DOHH2 (cell line): ENCODE measurements at regions not wholly inside any gene's neighbourhood (a gene's known extent, or its start where the extent isn't known, plus 50 kb on each side); places are given as distances from the start of the nearest gene placed in this dataset.
A peak's percentile ranks its signal among the peaks of the same experiment; 100 is the strongest.

Experiments
- H3F3A ChIP-seq: fragments of 200-600 bp; sonication (generic), shearing (Covaris generic); 2 replicates; pipeline ENCODE4 v1.6.0; 2016; ENCODE audit warnings: antibody characterized with exemption, mild to moderate bottlenecking; ENCODE audit not compliant: control insufficient read depth, insufficient read depth
- H3K27ac ChIP-seq: fragments of 200-600 bp; sonication (generic); 2 replicates; pipeline ENCODE4 v1.5.1; 2014; ENCODE audit warnings: low read depth, mild to moderate bottlenecking, low read length, moderate library complexity
- H3K27me3 ChIP-seq: fragments of 200-600 bp; sonication (generic); 2 replicates; pipeline ENCODE4 v1.6.1; 2014; ENCODE audit warnings: mild to moderate bottlenecking, low read length, mixed read lengths; ENCODE audit not compliant: control insufficient read depth
- H3K36me3 ChIP-seq: fragments of 200-600 bp; sonication (generic); 2 replicates; pipeline ENCODE4 v1.6.1; 2014; ENCODE audit warnings: mild to moderate bottlenecking, low read length, moderate library complexity, mixed read lengths; ENCODE audit not compliant: control insufficient read depth
- H3K4me1 ChIP-seq: fragments of 200-600 bp; sonication (generic); 2 replicates; pipeline ENCODE4 v1.6.1; 2014; ENCODE audit warnings: mild to moderate bottlenecking, low read length, mixed read lengths; ENCODE audit not compliant: control insufficient read depth
- H3K4me2 ChIP-seq: fragments of 200-600 bp; sonication (generic); 2 replicates; pipeline ENCODE4 v1.6.0; 2014; ENCODE audit warnings: mild to moderate bottlenecking, low read length, moderate library complexity
- H3K4me3 ChIP-seq: fragments of 200-600 bp; sonication (generic); 2 replicates; pipeline ENCODE4 v1.5.1; 2014; ENCODE audit warnings: mild to moderate bottlenecking, low read length, mixed read lengths
- H3K79me2 ChIP-seq: fragments of 200-600 bp; sonication (generic); 2 replicates; pipeline ENCODE4 v1.6.1; 2014; ENCODE audit warnings: mild to moderate bottlenecking, low read length, mixed read lengths; ENCODE audit not compliant: control insufficient read depth
- H3K9me2 ChIP-seq: fragments of 200-600 bp; sonication (generic); replicated peaks from 2 replicates; pipeline ENCODE4 v1.6.1; 2014; ENCODE audit warnings: mild to moderate bottlenecking, low read length, mixed read lengths; ENCODE audit not compliant: control insufficient read depth
- H3K9me3 ChIP-seq: fragments of 200-600 bp; sonication (generic); 2 replicates; pipeline ENCODE4 v1.6.1; 2014; ENCODE audit warnings: antibody characterized with exemption, low read length, mixed read lengths; ENCODE audit not compliant: control insufficient read depth, insufficient read depth
- H4K20me1 ChIP-seq: fragments of 200-600 bp; sonication (generic); 2 replicates; pipeline ENCODE4 v1.6.0; 2014; ENCODE audit warnings: low read depth, mild to moderate bottlenecking, antibody characterized with exemption, low read length, moderate library complexity; ENCODE audit not compliant: control insufficient read depth, insufficient read depth
- EZH2phosphoT487 ChIP-seq: fragments of 200-600 bp; sonication (generic); IDR thresholded peaks from 2 replicates; pipeline ENCODE4 v1.6.1; 2017; ENCODE audit warnings: borderline replicate concordance, mild to moderate bottlenecking, antibody characterized with exemption, low read length, moderate library complexity, mixed read lengths
- TF ChIP-seq, protein P1 (sequence below): fragments of 200-600 bp; sonication (generic); IDR thresholded peaks from one replicate; pipeline ENCODE4 v1.5.1; 2014; ENCODE audit warnings: antibody characterized with exemption, mild to moderate bottlenecking, low read depth, low read length; ENCODE audit not compliant: poor library complexity, severe bottlenecking

DNA sequence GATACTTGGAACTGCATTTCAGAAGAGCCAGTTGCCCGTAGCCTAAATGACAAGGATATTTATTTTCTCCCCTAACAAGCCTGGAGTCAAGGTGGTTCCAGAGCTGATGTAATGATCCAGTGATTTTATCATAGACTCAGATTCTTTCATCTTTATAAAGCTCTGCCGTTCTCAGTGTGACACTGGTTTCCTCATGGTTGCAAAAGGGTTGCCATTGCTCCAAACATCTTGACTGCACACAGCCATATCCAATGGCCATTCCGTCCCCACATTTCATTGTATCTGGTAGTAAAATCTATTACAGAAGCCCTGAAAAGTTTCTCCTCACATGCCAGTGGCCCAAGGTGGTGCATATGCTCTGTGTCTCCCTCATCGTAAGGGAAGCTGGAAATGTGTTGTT lies 63.1 kb upstream of the SDK2 start:
- H3K4me3 ChIP-seq: no peak overlapping the region
- no peaks in the 10 kb centered on the region for H3K9me2 ChIP-seq
- H3K36me3 ChIP-seq: no peaks in the 10 kb centered on the region
- H3K9me3 ChIP-seq: no peaks in the 10 kb centered on the region
- H3K27me3 ChIP-seq: peaks cover 7% of the 10 kb centered on the region
- H3K27ac ChIP-seq: no peak overlapping the region
- H3K4me2 ChIP-seq: no peak overlapping the region
- no peaks in the 10 kb centered on the region for H3F3A ChIP-seq
- H3K79me2 ChIP-seq: no peaks in the 10 kb centered on the region
- no peaks in the 10 kb centered on the region for H4K20me1 ChIP-seq
- peaks cover 22% of the 10 kb centered on the region for H3K4me1 ChIP-seq
- TF ChIP-seq, protein P1, sequence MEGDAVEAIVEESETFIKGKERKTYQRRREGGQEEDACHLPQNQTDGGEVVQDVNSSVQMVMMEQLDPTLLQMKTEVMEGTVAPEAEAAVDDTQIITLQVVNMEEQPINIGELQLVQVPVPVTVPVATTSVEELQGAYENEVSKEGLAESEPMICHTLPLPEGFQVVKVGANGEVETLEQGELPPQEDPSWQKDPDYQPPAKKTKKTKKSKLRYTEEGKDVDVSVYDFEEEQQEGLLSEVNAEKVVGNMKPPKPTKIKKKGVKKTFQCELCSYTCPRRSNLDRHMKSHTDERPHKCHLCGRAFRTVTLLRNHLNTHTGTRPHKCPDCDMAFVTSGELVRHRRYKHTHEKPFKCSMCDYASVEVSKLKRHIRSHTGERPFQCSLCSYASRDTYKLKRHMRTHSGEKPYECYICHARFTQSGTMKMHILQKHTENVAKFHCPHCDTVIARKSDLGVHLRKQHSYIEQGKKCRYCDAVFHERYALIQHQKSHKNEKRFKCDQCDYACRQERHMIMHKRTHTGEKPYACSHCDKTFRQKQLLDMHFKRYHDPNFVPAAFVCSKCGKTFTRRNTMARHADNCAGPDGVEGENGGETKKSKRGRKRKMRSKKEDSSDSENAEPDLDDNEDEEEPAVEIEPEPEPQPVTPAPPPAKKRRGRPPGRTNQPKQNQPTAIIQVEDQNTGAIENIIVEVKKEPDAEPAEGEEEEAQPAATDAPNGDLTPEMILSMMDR: no peak
- no peak for TF ChIP-seq EZH2phosphoT487

DNA sequence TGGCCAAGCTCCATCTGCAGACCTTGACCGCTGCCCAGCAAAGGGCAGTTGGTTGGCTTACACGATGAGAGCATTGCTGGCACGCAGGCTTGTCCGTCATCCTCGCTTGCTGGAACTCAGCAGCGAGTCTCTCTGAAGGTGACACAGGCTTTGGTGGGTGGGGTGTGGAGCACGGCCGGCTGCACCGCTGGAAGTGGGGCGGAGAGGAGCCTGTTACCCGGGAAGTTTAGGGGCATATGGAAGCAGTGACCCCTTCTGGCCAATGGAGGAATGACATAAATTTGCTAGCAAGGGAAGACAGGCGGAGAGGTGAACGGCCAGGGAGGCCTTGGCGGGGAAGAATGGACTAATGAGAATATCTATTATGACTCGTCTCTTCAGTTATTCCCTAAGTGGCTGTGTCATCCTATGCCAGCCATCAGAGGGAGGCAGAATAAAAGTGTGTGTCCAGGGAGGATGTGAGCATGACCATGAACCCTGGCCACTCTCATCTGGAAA lies 65.9 kb upstream of the SDK2 start:
- peak overlapping the region; percentile 86; the same call in 1 of the 2 replicates for H3K4me2 ChIP-seq
- H3F3A ChIP-seq: no peaks in the 10 kb centered on the region
- H4K20me1 ChIP-seq: no peaks in the 10 kb centered on the region
- no peaks in the 10 kb centered on the region for H3K36me3 ChIP-seq
- TF ChIP-seq, protein P1: peak; percentile 91
- TF ChIP-seq EZH2phosphoT487: no peak
- H3K4me3 ChIP-seq: peak overlapping the region; percentile 64
- peaks cover 5% of the 10 kb centered on the region for H3K27me3 ChIP-seq
- peaks cover 24% of the 10 kb centered on the region for H3K4me1 ChIP-seq
- no peak overlapping the region for H3K27ac ChIP-seq
- no peaks in the 10 kb centered on the region for H3K79me2 ChIP-seq
- H3K9me3 ChIP-seq: no peaks in the 10 kb centered on the region
- no peaks in the 10 kb centered on the region for H3K9me2 ChIP-seq

DNA sequence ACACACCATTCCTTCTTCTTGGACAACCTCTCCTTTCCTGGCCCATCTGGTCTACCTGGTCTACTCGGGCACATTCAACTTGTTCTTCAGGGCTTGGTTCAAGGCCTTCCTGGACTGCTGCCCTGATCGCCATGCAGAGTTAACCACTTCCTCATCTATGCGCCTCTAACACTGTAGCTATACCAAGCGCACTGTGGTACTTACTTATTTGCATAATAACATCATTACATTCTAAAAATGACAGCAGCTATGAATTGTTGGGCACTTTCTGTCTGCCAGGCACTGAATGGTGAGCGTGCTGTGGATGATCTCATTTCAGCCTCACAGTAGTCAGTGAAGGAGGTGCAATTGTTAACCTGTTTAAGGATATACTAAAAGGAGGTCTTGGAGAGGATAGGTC lies 66.9 kb upstream of the SDK2 start:
- Histone ChIP-seq H3K9me3 (no peaks in the 10 kb centered on the region), H3F3A (no peaks in the 10 kb centered on the region), H4K20me1 (no peaks in the 10 kb centered on the region), H3K27me3 (peaks cover 5% of the 10 kb centered on the region), H3K79me2 (no peaks in the 10 kb centered on the region), H3K9me2 (no peaks in the 10 kb centered on the region), H3K36me3 (no peaks in the 10 kb centered on the region), H3K4me2 (peak overlapping the region; percentile 86), H3K4me3 (peak overlapping the region; percentile 64), H3K4me1 (peaks cover 31% of the 10 kb centered on the region), H3K27ac (peak overlapping the region; percentile 54)
- TF ChIP-seq, protein P1: no peak
- no peak for TF ChIP-seq EZH2phosphoT487
